ENCODE measurements at regions not wholly inside any gene's neighbourhood (a gene's known extent, or its start where the extent isn't known, plus 50 kb on each side); places are given as distances from the start of the nearest gene placed in this dataset.

DNA sequence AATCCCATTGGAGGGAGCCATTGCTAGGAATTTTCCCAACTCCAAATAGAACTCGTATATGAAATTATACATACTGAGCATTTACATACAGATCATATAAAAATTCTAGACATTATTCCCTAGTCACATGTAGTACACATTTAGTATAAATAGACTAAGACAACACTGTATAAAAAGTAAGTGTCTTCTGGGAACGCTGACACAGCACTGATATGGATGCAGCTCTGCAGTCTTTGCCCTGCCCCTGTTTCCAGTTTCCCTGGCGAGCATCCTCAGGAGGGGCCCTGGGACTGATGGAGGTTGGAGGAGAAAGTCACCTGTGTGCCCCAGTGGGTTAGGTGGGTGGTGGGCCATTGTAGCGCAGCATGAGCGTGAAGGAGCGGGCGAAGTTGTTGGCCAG, 97.8 kb upstream of the CLMN start:
- TF ChIP-seq CTCF (IDR thresholded peaks at IDR 0.05 in 2 of 3, conservative IDR thresholded peaks at IDR 0.05 in 1 of 3; ENCODE audit: control insufficient read depth in 2 of 3, extremely low read depth in 1 of 3, insufficient read depth in 1 of 3, low read depth in 3 of 3, low read length in 3 of 3) = no peak
- no peak for TF ChIP-seq NFIC (IDR thresholded peaks at IDR 0.05; ENCODE audit: low read depth, low read length)
- TF ChIP-seq, protein P1, sequence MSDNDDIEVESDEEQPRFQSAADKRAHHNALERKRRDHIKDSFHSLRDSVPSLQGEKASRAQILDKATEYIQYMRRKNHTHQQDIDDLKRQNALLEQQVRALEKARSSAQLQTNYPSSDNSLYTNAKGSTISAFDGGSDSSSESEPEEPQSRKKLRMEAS (IDR thresholded peaks at IDR 0.05; ENCODE audit: low read depth, low read length) = no peak

Data from GM12878 (cell line).